ENCODE measurements at regions not wholly inside any gene's neighbourhood (a gene's known extent, or its start where the extent isn't known, plus 50 kb on each side); places are given as distances from the start of the nearest gene placed in this dataset.

DNA sequence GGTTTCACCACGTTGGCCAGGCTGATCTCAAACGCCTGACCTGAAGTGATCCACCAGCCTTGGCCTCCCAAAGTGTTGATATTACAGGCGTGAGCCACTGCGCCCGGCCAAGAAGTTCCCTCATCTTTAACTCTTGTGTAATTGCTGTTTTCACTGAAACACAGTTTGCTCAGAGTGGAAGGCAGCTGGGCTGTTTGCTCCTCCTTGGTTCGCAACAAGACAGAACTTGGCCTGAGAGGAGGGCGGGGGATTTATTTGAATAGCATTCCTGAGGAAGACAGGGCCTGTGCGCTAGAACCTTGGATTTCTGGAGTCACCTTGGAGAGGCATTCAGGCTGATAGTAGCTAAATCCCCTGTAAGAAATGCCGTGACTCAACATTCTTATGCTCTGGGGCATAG lies 226.7 kb upstream of the MCTP2 start:
- TF ChIP-seq, protein P1, sequence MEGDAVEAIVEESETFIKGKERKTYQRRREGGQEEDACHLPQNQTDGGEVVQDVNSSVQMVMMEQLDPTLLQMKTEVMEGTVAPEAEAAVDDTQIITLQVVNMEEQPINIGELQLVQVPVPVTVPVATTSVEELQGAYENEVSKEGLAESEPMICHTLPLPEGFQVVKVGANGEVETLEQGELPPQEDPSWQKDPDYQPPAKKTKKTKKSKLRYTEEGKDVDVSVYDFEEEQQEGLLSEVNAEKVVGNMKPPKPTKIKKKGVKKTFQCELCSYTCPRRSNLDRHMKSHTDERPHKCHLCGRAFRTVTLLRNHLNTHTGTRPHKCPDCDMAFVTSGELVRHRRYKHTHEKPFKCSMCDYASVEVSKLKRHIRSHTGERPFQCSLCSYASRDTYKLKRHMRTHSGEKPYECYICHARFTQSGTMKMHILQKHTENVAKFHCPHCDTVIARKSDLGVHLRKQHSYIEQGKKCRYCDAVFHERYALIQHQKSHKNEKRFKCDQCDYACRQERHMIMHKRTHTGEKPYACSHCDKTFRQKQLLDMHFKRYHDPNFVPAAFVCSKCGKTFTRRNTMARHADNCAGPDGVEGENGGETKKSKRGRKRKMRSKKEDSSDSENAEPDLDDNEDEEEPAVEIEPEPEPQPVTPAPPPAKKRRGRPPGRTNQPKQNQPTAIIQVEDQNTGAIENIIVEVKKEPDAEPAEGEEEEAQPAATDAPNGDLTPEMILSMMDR (IDR thresholded peaks at IDR 0.05): no peak
- TF ChIP-seq POLR2A (IDR thresholded peaks at IDR 0.05) (no peak), EP300 (IDR thresholded peaks at IDR 0.05; ENCODE audit: low read depth) (no peak)
